ENCODE measurements at regions not wholly inside any gene's neighbourhood (a gene's known extent, or its start where the extent isn't known, plus 50 kb on each side); places are given as distances from the start of the nearest gene placed in this dataset.
"Not testable (repeated sequence)": the region's sequence is repeated elsewhere in the genome, so short reads cannot be mapped to it uniquely, and the experiment has no call there.

DNA sequence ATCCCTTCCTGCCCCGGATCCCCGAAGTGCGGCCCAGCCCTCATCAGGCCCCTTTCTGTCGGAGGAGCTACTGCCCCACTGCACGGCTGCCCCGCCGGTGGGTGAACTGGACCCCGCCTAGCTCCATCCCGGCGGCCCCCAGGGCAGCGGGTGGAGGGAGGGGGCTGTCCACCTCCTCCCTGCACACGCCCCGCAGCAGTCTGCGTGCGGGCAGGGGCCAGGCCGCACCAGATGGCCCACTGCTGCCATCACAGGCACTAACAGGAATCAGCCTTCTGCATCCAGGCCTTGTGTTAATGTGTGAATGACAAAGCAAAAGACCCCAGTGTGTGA is 54.9 kb upstream of the UNC93A start:
- H3K36me3 ChIP-seq (ENCODE audit: control insufficient read depth in 1 of 2, insufficient read depth in 2 of 2, low read length in 1 of 2): no peaks in the 10 kb centered on the region
- no peak overlapping the region for H3K27ac ChIP-seq (ENCODE audit: low read depth in 1 of 2, low read length in 2 of 2)
- H3K9me3 ChIP-seq (ENCODE audit: control insufficient read depth, low read length): no peaks in the 10 kb centered on the region
- no peaks in the 10 kb centered on the region for H3K27me3 ChIP-seq (ENCODE audit: control insufficient read depth in 1 of 2, insufficient read depth in 2 of 2, low read length in 1 of 2)
- no peak overlapping the region for H3K4me3 ChIP-seq (ENCODE audit: low read length in 2 of 2)
- intact Hi-C loops (cut with DNase I): no loop called here
- 83 to 86% methylated on average over 16 of the region's 16 CpGs for WGBS, 2 donors
- ATAC-seq (ENCODE audit: low FRiP score): no peak
- DNase-seq: no peak
- H3K4me1 ChIP-seq (ENCODE audit: control insufficient read depth in 1 of 2, insufficient read depth in 2 of 2, low read length in 2 of 2): no peaks in the 10 kb centered on the region

DNA sequence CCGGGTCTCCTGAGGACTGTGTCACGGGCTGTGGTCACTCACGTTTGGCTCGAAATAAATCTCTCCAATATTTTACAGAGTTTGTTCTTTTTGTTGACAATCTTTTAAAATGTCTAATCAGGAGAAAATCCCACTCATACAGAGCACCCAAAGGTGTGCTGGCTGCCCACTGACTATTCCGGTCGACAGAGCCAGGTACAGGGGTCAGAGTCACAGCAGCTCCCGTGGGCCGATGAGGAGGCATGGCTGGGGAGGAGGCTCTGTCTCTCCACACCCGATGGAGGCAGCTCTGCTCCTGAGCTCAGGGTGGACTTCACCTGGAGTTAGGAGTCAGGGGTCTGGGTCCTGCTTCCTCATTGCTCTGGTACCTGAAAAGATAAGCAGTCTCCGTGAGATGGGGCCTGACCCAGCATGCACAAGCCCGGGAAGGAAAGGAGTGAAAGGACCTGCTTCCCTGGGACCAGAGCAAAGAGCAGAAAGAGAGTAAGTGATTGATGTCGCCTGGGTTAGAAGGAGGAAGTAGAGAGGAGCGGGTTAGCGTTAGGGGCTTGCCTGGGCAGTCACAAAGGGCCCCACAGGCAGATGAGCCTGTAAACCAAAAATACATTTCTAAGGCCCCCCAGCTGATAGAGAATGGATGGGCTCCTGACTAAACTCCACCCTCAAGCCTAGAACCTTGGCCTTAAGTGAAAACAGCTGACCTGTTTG is 53.5 kb upstream of the UNC93A start:
- ATAC-seq (ENCODE audit: low FRiP score) (no peak), DNase-seq (no peak)
- H3K36me3 ChIP-seq (ENCODE audit: control insufficient read depth in 1 of 2, insufficient read depth in 2 of 2, low read length in 1 of 2): no peaks in the 10 kb centered on the region
- no peak overlapping the region for H3K27ac ChIP-seq (ENCODE audit: low read depth in 1 of 2, low read length in 2 of 2)
- H3K27me3 ChIP-seq (ENCODE audit: control insufficient read depth in 1 of 2, insufficient read depth in 2 of 2, low read length in 1 of 2): no peaks in the 10 kb centered on the region
- WGBS, 2 donors: 86 to 89% methylated on average over 14 of the region's 14 CpGs
- no peaks in the 10 kb centered on the region for H3K4me1 ChIP-seq (ENCODE audit: control insufficient read depth in 1 of 2, insufficient read depth in 2 of 2, low read length in 2 of 2)
- intact Hi-C loops (cut with DNase I): no loop called here
- H3K4me3 ChIP-seq (ENCODE audit: low read length in 2 of 2): no peak overlapping the region
- H3K9me3 ChIP-seq (ENCODE audit: control insufficient read depth, low read length): no peaks in the 10 kb centered on the region

DNA sequence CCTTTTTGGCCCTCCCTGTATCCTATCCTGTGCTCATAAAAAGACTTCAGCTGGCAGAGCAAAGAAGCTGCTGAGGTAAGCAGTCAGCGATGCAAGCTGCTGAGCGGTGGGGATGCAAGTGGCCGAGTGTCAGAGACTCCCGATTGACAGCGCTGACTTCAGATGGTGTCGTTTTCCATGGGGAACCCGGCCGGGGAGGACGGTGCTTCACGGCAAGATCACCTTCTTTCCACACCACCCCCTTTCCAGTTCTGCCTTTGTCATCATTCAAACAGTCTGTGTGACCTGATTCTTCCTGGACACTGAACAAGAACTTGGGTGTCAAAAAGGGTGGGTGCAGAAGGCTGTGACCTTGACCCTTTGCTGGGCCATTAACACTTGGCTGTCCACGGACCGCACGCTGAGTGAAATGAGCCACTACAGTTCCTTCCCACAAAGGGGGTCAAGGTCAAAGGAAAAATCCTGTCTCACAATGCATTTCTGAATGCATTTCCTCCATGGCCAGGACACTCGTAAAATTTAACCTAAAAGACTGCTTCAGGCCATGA is 52.9 kb upstream of the UNC93A start:
- DNase-seq (no peak), ATAC-seq (ENCODE audit: low FRiP score) (no peak)
- H3K9me3 ChIP-seq (ENCODE audit: control insufficient read depth, low read length): no peaks in the 10 kb centered on the region
- intact Hi-C loops (cut with DNase I): no loop called here
- no peaks in the 10 kb centered on the region for H3K27me3 ChIP-seq (ENCODE audit: control insufficient read depth in 1 of 2, insufficient read depth in 2 of 2, low read length in 1 of 2)
- H3K4me1 ChIP-seq (ENCODE audit: control insufficient read depth in 1 of 2, insufficient read depth in 2 of 2, low read length in 2 of 2): no peaks in the 10 kb centered on the region
- no peak overlapping the region for H3K4me3 ChIP-seq (ENCODE audit: low read length in 2 of 2)
- 53 to 55% methylated on average over 14 of the region's 14 CpGs for WGBS, 2 donors
- H3K27ac ChIP-seq (ENCODE audit: low read depth in 1 of 2, low read length in 2 of 2): no peak overlapping the region
- H3K36me3 ChIP-seq (ENCODE audit: control insufficient read depth in 1 of 2, insufficient read depth in 2 of 2, low read length in 1 of 2): no peaks in the 10 kb centered on the region

- no peak for DNase-seq
- H3K4me3 ChIP-seq (ENCODE audit: low read length in 2 of 2): no peak overlapping the region
- no peak for ATAC-seq (ENCODE audit: low FRiP score)
- no peaks in the 10 kb centered on the region for H3K4me1 ChIP-seq (ENCODE audit: control insufficient read depth in 1 of 2, insufficient read depth in 2 of 2, low read length in 2 of 2)
- H3K27ac ChIP-seq (ENCODE audit: low read depth in 1 of 2, low read length in 2 of 2): no peak overlapping the region
- intact Hi-C loops (cut with DNase I): no loop called here
- no peaks in the 10 kb centered on the region for H3K27me3 ChIP-seq (ENCODE audit: control insufficient read depth in 1 of 2, insufficient read depth in 2 of 2, low read length in 1 of 2)
- no peaks in the 10 kb centered on the region for H3K9me3 ChIP-seq (ENCODE audit: control insufficient read depth, low read length)
- H3K36me3 ChIP-seq (ENCODE audit: control insufficient read depth in 1 of 2, insufficient read depth in 2 of 2, low read length in 1 of 2): no peaks in the 10 kb centered on the region
- 82 to 84% methylated on average over 12 of the region's 12 CpGs for WGBS, 2 donors
Observed at GRCh38 chr6:167238694-167239467, 52.2 kb upstream of the UNC93A start.

DNA sequence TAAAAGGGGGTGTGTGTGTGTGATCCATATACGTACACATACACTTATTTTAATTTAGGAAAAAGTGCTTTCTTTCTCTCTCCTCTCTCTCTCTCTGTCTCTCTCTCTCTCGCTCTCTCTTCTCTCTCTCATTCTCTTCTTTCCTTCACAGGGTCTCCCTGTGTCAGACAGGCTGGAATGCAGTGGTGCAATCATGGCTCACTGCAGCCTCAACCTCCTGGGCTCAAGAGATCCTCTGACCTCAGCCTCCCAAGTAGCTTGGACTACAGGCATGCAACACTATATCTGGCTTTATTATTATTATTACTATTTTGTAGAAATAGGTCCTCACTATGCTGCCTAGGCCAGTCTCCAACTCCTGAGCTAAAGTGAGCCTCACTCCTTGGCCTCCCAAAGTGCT is 51.6 kb upstream of the UNC93A start:
- ATAC-seq (ENCODE audit: low FRiP score); H3K4me3 ChIP-seq (ENCODE audit: low read length in 2 of 2); intact Hi-C loops (cut with DNase I); H3K27me3 ChIP-seq (ENCODE audit: control insufficient read depth in 1 of 2, insufficient read depth in 2 of 2, low read length in 1 of 2); H3K4me1 ChIP-seq (ENCODE audit: control insufficient read depth in 1 of 2, insufficient read depth in 2 of 2, low read length in 2 of 2); H3K36me3 ChIP-seq (ENCODE audit: control insufficient read depth in 1 of 2, insufficient read depth in 2 of 2, low read length in 1 of 2); H3K9me3 ChIP-seq (ENCODE audit: control insufficient read depth, low read length); H3K27ac ChIP-seq (ENCODE audit: low read depth in 1 of 2, low read length in 2 of 2); DNase-seq: not testable (repeated sequence)
- 87 to 93% methylated on average over 2 of the region's 2 CpGs for WGBS, 2 donors

- no peaks in the 10 kb centered on the region for H3K36me3 ChIP-seq (ENCODE audit: control insufficient read depth in 1 of 2, insufficient read depth in 2 of 2, low read length in 1 of 2)
- no peaks in the 10 kb centered on the region for H3K27me3 ChIP-seq (ENCODE audit: control insufficient read depth in 1 of 2, insufficient read depth in 2 of 2, low read length in 1 of 2)
- no peak overlapping the region for H3K27ac ChIP-seq (ENCODE audit: low read depth in 1 of 2, low read length in 2 of 2)
- 89 to 90% methylated on average over 16 to 18 of the region's 18 CpGs for WGBS, 2 donors
- no peaks in the 10 kb centered on the region for H3K4me1 ChIP-seq (ENCODE audit: control insufficient read depth in 1 of 2, insufficient read depth in 2 of 2, low read length in 2 of 2)
- DNase-seq (no peak), ATAC-seq (ENCODE audit: low FRiP score) (no peak)
- no peaks in the 10 kb centered on the region for H3K9me3 ChIP-seq (ENCODE audit: control insufficient read depth, low read length)
- no peak overlapping the region for H3K4me3 ChIP-seq (ENCODE audit: low read length in 2 of 2)
- intact Hi-C loops (cut with DNase I): no loop called here
Observed at GRCh38 chr6:167240034-167240541, 51.0 kb upstream of the UNC93A start.

Measured in aorta (tissue), 5 donors.